Astrocyte of the cerebellum (primary cell): ENCODE measurements at regions not wholly inside any gene's neighbourhood (a gene's known extent, or its start where the extent isn't known, plus 50 kb on each side); places are given as distances from the start of the nearest gene placed in this dataset.
"Not testable (repeated sequence)": the region's sequence is repeated elsewhere in the genome, so short reads cannot be mapped to it uniquely, and the experiment has no call there.

Experiments
- DNase-seq: peaks from one replicate; pipeline ENCODE4 v3.0.0-alpha.2; 2011; ENCODE audit warnings: low read depth
- H3K4me3 ChIP-seq: 2 replicates; pipeline ENCODE4 v1.5.1; 2011; ENCODE audit warnings: mild to moderate bottlenecking, low read depth, low read length, moderate library complexity
- in situ Hi-C: cut with HindIII; loops from 2 replicates; pipeline ENCODE4 v1.10.0; 2017; ENCODE audit warnings: low sequenced_read_pairs
- TF ChIP-seq, protein P1 (sequence below): IDR thresholded peaks from 2 replicates; pipeline ENCODE4 v1.5.1; 2012; ENCODE audit warnings: low read length, low read depth, moderate library complexity, mild to moderate bottlenecking; ENCODE audit errors: missing control alignments

GRCh38 chr15:20280933-20281463 lies 260.6 kb downstream of the GOLGA6L6 start:
- TF ChIP-seq, protein P1, sequence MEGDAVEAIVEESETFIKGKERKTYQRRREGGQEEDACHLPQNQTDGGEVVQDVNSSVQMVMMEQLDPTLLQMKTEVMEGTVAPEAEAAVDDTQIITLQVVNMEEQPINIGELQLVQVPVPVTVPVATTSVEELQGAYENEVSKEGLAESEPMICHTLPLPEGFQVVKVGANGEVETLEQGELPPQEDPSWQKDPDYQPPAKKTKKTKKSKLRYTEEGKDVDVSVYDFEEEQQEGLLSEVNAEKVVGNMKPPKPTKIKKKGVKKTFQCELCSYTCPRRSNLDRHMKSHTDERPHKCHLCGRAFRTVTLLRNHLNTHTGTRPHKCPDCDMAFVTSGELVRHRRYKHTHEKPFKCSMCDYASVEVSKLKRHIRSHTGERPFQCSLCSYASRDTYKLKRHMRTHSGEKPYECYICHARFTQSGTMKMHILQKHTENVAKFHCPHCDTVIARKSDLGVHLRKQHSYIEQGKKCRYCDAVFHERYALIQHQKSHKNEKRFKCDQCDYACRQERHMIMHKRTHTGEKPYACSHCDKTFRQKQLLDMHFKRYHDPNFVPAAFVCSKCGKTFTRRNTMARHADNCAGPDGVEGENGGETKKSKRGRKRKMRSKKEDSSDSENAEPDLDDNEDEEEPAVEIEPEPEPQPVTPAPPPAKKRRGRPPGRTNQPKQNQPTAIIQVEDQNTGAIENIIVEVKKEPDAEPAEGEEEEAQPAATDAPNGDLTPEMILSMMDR = no peak
- no peak for DNase-seq
- in situ Hi-C loops = no loop called here
- no peak overlapping the region for H3K4me3 ChIP-seq

DNA sequence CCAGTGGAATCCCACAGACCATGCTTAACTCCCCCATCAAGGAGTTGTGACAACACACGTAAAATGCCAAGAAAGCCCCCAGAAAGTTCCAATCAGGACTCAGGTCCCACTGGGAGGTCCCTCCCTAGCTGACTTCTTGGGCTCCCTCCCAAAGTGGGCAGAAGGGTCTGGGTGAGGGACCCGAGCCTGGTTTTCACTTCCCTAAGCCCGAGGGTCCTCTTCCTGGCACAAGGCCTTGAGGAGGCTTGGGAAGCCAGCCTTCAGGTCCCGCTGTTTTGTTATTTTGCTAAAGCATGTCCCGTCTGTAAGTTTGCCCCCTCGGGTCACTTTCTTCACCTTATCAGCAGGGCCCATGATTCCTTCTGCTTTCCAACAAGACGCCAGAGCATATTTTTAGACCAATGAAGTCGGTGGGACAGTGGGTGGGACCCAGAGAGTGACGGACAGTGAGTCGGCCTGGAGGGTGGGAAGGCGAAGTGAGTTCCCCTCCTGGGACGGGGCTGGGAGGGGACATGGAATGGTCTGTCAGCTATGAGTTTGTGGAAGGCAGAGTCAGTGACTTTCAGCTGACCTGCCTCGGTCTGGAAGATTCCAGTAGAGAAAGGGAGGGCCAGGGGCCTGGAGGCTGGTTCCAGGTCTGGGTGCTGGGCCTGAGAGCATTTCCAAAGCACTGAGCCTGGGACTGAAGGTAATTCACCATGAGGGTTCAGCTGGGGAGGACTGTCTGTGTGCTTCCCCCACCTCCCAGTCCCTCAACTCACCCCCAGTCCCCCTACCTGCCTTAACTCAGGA lies 261.3 kb downstream of the GOLGA6L6 start:
- H3K4me3 ChIP-seq, DNase-seq, in situ Hi-C loops: not testable (repeated sequence)

GRCh38 chr15:20279056-20279455 lies 262.5 kb downstream of the GOLGA6L6 start:
- in situ Hi-C loops, DNase-seq, H3K4me3 ChIP-seq: not testable (repeated sequence)

- H3K4me3 ChIP-seq, in situ Hi-C loops: not testable (repeated sequence)
Observed at GRCh38 chr15:20278376-20278775, 263.2 kb downstream of the GOLGA6L6 start.

DNA sequence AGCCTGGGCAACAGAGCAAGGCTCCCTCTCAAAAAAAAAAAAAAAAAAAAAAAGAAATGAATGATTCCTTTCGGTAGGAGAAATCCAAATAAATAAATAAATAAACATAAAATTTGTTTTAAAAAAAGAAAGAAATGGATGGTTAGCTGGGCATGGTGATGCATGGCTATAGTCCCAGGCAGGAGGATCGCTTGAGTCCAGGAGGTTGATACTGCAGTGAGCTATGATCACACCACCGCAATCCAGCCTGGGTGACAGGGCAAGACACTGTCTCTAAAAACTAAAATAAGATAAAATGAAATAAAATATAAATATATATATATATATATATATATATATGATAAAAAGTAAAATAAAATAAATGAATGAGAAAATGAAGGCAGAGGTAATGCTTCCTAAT lies 264.1 kb downstream of the GOLGA6L6 start:
- H3K4me3 ChIP-seq, DNase-seq, in situ Hi-C loops: not testable (repeated sequence)

More at GRCh38 chr15:20278376-20278775, 263.2 kb downstream of the GOLGA6L6 start:
- not testable (repeated sequence) for DNase-seq

DNA sequence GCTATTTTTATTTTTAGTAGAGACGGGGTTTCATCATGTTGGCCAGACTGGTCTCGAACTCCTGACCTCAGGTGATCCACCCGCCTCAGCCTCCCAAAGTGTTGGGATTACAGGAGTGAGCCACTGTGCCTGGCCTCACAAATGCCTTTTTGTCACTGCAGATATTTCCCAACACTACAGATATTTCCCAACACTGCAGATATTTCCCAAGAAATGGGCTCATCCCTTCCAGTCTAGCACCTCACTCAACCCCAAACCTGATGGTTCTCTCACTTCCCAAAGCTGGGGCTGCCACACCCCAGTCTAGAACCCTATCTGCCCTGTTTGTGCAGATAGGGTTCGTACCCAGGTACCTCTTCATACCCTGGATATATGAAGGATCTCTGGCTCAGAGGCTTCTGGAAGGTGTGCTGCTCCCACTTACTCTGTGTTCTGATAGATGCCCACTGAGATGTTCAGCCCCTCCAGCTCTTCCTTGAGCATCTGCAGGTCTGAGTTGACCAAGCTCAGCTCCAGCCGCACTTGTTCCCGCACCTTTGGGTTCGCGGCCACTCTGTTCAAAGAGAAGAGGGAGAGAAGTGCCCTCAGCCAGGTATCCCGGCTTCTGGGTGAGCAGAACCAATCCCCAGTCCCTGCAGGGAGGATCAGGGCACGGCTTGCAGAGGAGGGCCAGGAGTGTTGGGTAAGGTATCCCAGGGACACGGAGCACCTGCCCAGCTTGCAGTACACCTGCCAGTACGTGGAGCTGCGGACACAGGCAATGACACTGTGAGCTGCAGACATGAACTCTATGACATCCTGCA lies 265.1 kb downstream of the GOLGA6L6 start:
- in situ Hi-C loops, H3K4me3 ChIP-seq, DNase-seq: not testable (repeated sequence)

- H3K4me3 ChIP-seq, in situ Hi-C loops, DNase-seq: not testable (repeated sequence)
Observed at GRCh38 chr15:20275373-20275967, 266.1 kb downstream of the GOLGA6L6 start.

DNA sequence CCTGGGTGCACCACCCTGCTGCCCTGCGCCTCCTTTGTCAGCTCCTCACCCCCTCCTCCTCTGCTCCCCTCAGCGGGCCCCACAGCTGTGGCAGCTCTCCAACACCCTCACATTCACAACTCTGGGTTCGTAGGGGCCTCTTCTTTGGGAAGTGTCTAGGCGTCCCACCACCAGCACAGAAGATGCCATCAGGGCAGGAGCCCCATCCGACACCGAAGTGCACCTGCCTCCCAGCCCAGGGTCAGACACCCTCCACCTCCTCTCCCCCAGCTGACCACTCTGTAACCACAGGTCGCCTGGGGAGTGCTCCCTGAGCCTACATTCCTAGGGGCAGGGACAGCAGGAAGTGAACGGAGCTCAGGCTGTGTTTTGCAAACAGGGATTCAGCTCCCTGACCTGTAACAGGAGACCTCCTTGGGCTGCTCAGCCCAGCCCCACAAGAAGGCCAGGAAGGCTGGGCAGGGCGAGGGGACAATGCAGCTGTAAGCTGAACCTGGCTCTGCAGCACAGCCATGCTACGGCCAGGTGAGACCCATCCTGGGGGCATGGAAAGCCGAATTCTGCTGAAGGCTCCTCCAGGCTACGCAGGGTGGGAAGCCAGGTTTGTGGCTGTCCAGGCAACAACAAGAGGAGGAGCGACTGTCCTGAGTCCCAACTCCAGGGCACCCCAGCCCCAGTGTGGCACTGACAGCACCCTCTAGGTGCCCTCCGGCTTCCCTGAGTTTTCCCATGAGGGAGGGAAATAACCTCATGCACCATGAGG lies 269.0 kb downstream of the GOLGA6L6 start:
- TF ChIP-seq, protein P1 = no peak

GRCh38 chr15:20271647-20272046 lies 270.0 kb downstream of the GOLGA6L6 start:
- in situ Hi-C loops = no loop called here
- no peak overlapping the region for H3K4me3 ChIP-seq

More for the DNA sequence above, 269.0 kb downstream of the GOLGA6L6 start:
- H3K4me3 ChIP-seq = no peak overlapping the region
- in situ Hi-C loops = no loop called here
- DNase-seq = no peak

GRCh38 chr15:20269956-20270355 lies 271.6 kb downstream of the GOLGA6L6 start:
- H3K4me3 ChIP-seq, DNase-seq, in situ Hi-C loops: not testable (repeated sequence)

More at GRCh38 chr15:20271647-20272046, 270.0 kb downstream of the GOLGA6L6 start:
- no peak for DNase-seq
- TF ChIP-seq, protein P1 = no peak

DNA sequence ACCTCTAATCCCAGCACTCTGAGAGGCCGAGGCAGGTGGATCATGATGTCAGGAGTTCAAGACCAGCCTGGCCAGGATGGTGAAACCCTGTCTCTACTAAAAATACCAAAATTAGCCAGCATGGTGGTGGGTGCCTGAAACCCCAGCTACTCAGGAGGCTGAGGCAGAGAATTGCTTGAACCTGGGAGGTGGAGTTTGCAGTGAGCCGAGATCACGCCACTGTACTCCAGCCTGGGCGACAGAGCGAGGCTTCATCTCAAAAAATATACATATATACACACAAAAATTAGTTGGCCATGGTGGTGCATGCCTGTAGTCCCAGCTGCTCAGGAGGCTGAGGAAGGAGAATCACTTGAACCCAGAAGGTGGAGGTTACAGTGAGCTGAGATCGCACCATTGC lies 273.6 kb downstream of the GOLGA6L6 start:
- DNase-seq, H3K4me3 ChIP-seq, in situ Hi-C loops: not testable (repeated sequence)

DNA sequence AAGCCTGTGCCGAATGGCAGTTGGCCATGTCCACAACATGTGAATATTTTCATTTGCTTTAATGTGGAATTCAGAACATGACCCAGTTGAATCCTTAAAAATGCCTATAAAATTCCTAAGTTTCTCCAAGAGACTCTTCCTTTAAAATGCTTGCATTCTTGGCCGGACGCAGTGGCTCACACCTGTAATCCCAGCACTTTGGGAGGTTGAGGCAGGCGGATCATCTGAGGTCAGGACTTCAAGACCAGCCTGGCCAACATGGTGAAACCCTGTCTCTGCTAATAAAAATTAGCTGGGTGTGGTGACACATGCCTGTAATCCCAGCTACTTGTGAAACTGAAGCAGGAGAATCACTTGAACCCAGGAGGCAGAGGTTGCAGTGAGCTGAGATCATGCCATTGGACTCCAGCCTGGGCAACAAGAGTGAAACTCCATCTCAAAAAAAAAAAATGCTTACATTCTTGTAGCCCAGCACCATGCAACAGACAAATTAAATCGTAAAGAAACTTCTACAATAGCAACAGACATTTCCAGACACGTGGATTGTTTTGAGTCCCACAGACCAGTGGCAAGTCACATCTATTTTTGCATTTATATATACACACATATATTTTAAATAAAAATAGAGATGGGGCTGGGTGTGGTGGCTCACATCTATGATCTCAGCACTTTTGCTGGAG lies 274.4 kb downstream of the GOLGA6L6 start:
- H3K4me3 ChIP-seq, in situ Hi-C loops, DNase-seq: not testable (repeated sequence)
